Epithelial cell of proximal tubule (primary cell): ENCODE measurements at regions not wholly inside any gene's neighbourhood (a gene's known extent, or its start where the extent isn't known, plus 50 kb on each side); places are given as distances from the start of the nearest gene placed in this dataset.

Experiments
- DNase-seq: peaks from one replicate; pipeline ENCODE4 v3.0.0-alpha.2; 2011; ENCODE audit warnings: low read depth
- H3K4me3 ChIP-seq: 2 replicates; pipeline ENCODE4 v1.5.1; 2011; ENCODE audit warnings: low read depth, mild to moderate bottlenecking, low read length
- TF ChIP-seq, protein P1 (sequence below): conservative IDR thresholded peaks from 2 replicates; pipeline ENCODE4 v1.5.1; 2012; ENCODE audit warnings: low read depth, mild to moderate bottlenecking, low read length

DNA sequence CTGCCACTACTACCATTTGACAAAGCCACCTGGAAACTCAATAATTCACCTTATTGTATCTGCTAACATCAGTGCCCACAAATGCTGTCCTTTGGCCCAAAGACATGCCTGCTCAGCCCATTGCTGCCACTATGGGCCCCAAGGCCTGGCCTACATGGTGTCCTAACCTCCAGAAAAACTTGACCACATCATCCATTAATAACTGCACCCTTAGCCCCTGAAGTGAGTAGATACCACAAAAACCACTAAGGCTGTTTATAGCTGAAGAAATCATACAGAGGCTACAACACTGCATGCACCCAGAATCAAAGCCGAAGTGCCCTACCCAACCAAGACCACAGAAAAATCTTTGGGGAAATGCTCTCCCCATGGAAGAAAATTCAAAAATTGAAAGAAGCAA, 932.8 kb upstream of the SLITRK6 start:
- no peak for DNase-seq
- H3K4me3 ChIP-seq: no peak overlapping the region
- TF ChIP-seq, protein P1, sequence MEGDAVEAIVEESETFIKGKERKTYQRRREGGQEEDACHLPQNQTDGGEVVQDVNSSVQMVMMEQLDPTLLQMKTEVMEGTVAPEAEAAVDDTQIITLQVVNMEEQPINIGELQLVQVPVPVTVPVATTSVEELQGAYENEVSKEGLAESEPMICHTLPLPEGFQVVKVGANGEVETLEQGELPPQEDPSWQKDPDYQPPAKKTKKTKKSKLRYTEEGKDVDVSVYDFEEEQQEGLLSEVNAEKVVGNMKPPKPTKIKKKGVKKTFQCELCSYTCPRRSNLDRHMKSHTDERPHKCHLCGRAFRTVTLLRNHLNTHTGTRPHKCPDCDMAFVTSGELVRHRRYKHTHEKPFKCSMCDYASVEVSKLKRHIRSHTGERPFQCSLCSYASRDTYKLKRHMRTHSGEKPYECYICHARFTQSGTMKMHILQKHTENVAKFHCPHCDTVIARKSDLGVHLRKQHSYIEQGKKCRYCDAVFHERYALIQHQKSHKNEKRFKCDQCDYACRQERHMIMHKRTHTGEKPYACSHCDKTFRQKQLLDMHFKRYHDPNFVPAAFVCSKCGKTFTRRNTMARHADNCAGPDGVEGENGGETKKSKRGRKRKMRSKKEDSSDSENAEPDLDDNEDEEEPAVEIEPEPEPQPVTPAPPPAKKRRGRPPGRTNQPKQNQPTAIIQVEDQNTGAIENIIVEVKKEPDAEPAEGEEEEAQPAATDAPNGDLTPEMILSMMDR: no peak

DNA sequence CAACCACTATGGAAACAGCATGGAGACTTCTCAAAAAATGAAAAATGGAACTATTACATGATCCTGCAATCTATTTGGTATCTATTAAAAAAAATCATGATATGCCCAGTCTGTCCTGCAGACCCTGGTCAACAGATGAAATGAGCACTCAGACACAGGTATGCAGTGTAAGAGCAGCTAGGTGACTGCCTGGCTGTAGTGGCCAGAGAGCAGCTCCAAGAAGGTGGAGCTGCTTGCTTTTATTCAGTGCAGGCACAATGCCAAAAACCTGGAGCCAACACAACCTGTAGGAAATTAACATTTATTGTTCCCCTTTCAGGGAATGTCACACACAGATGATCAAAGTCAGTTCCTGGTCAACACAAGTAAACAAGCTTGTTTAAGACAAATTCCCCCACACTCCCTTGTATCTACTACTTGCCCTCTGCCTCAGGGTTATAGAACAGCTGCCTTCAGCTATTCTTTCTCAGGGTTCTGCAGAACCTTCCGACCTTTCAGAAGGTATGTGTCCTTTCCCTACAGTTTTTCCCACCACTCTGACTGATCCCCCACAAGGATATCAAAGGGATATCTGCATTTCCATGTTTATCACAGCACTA, 933.7 kb upstream of the SLITRK5 start:
- TF ChIP-seq, protein P1: no peak
- no peak overlapping the region for H3K4me3 ChIP-seq
- no peak for DNase-seq

DNA sequence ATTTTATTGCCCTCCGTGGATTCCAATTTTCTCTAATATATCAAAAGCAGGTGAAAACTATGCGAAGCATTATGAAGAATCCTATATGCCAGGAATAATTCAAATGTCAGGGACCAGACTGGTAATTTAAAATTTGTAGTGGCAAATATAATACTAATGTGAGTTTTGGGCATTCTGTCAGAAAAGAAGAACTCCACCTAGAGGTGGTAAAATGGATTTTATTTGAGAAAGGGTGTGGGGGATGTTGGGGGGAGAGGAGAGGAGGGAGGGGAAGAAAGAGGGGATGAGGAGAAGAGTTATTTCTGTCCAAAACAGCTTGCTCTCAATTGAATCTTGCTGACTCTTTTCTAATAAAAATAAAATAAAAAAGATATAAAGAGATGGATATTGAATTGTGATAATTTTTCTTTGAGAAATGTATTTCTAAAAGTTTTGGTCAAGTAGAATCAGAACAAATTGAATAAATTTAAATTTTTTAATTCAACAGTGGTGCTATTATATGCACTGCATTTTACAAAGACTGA, 929.3 kb upstream of the SLITRK5 start:
- TF ChIP-seq, protein P1: peak; percentile 37
- DNase-seq: no peak
- H3K4me3 ChIP-seq: no peak overlapping the region

DNA sequence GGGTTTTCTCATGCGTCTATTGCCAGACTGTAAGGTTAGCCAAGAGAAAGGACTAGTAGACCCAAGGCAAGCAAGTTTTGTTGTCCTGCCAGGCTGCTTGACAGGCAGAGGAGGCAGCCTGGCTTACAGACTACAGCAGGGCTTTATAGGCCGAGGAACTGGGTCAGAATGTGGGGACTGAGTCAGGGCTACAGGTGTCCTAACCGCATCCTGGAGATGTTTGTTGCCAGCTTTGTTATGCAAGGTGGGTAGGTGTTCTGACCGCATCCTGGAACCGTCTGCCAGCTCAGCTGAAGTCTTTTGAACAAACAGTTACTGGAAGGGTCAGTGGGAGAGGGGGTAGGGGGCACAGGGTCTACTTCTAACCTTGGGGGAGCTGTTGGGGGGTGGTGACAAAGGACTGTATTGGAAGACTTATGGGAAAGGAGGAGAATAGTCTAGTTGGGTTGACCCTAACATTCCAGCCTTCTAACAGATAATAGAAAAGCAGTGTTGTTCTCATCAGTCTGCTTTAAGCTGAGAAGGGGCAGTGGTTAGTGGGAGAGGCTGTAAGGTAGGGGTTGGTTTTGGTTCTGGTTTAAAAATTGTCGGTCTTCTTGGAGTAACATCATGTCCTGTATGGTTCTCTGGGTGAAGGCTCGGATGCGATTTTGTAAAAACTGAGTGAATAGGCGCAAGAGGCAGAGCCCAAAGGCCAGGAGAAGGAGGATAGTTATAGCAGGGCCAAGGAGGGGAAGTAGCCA, 913.8 kb upstream of the SLITRK5 start:
- no peak overlapping the region for H3K4me3 ChIP-seq
- TF ChIP-seq, protein P1: no peak
- no peak for DNase-seq

DNA sequence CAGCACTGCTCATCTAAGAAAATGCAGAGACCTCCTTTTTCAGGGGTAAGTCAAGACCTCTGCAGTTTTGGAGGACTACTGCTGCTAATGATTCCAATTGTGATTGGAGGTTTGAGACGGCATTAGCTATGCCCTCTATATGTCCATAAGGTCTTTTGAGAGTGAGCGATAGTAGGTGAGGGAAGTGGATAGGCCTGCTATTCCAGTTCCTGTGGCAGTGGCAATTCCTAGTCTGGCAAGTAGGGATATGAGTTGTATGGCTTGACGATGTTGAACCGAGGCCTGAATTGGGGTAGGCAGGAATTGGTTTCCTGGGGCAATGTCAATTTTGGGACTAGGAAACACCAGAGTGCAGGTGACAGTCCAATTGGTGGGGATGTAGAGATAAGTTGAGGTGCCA, 913.1 kb upstream of the SLITRK5 start:
- TF ChIP-seq, protein P1: no peak
- no peak overlapping the region for H3K4me3 ChIP-seq
- no peak for DNase-seq

DNA sequence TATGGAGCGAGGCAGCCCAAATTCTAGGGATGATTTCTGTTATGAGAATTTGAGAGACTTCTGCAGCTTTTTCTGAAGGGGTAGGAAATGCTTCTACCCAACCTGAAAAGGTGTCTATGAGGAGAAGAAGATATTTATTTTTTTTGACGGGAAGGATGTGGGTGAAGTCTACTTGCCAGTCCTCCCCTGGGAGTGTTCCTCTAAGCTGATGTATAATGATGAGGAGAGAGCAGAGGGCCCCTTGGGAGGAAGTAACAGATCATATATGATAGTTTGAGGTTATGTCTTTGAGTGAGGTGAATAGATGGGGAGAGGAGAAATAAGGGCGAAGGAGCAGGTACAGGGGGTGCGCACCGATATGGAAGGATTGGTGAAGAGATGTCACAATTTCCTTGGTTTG, 910.6 kb upstream of the SLITRK5 start:
- no peak for DNase-seq
- TF ChIP-seq, protein P1: no peak

More for the DNA sequence above, 910.6 kb upstream of the SLITRK5 start:
- H3K4me3 ChIP-seq: no peak overlapping the region
